Esophagus muscularis mucosa (tissue), 3 donors: ENCODE measurements at regions not wholly inside any gene's neighbourhood (a gene's known extent, or its start where the extent isn't known, plus 50 kb on each side); places are given as distances from the start of the nearest gene placed in this dataset.

ENCODE experiments used
- POLR2AphosphoS5 ChIP-seq, 2 donors: sonication (generic); formaldehyde crosslinking; IDR thresholded peaks; one replicate each; pipeline ENCODE4 v1.6.1; 2017; ENCODE audit warnings: antibody characterized with exemption in 2 of 2
- TF ChIP-seq, protein P1 (sequence below), 3 experiments: fragments of 200-600 bp in 2 of 3; fragments of 450-650 bp in 1 of 3; sonication (generic) in 2 of 3; IDR thresholded peaks; one replicate each; pipeline ENCODE4 v1.5.1; 2017 to 2019; ENCODE audit warnings: antibody characterized with exemption in 3 of 3, mild to moderate bottlenecking in 2 of 3, moderate library complexity in 1 of 3

GRCh38 chr1:239008568-239008967 lies 377.8 kb upstream of the CHRM3 start:
- TF ChIP-seq, protein P1, sequence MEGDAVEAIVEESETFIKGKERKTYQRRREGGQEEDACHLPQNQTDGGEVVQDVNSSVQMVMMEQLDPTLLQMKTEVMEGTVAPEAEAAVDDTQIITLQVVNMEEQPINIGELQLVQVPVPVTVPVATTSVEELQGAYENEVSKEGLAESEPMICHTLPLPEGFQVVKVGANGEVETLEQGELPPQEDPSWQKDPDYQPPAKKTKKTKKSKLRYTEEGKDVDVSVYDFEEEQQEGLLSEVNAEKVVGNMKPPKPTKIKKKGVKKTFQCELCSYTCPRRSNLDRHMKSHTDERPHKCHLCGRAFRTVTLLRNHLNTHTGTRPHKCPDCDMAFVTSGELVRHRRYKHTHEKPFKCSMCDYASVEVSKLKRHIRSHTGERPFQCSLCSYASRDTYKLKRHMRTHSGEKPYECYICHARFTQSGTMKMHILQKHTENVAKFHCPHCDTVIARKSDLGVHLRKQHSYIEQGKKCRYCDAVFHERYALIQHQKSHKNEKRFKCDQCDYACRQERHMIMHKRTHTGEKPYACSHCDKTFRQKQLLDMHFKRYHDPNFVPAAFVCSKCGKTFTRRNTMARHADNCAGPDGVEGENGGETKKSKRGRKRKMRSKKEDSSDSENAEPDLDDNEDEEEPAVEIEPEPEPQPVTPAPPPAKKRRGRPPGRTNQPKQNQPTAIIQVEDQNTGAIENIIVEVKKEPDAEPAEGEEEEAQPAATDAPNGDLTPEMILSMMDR (IDR thresholded peaks at IDR 0.05): no peak
- TF ChIP-seq POLR2AphosphoS5 (IDR thresholded peaks at IDR 0.05): no peak
